CD8-positive, alpha-beta memory T cell (primary cell): ENCODE measurements at regions not wholly inside any gene's neighbourhood (a gene's known extent, or its start where the extent isn't known, plus 50 kb on each side); places are given as distances from the start of the nearest gene placed in this dataset.
"Not testable (repeated sequence)": the region's sequence is repeated elsewhere in the genome, so short reads cannot be mapped to it uniquely, and the experiment has no call there.

Experiments
- CTCF ChIA-PET: fragments of 350-600 bp; sonication (Branson Sonifier 250); formaldehyde crosslinking; loops from one replicate; lab custom pipeline; 2021; ENCODE audit warnings: antibody characterized with exemption; lab: Charles Lee
- POLR2A ChIA-PET: fragments of 350-600 bp; sonication (Branson Sonifier 250); formaldehyde crosslinking; loops from one replicate; lab custom pipeline; 2021; ENCODE audit warnings: antibody characterized with exemption; lab: Charles Lee
- DNase-seq, 5 donors: peaks; one replicate each; pipeline versions ENCODE4 v3.0.0 to v3.0.0-alpha.2; 2020 to 2022; ENCODE audit warnings: mixed read lengths in 1 of 5
- H3K27ac ChIP-seq: one replicate; pipeline ENCODE4 v1.7.0; 2013; ENCODE audit warnings: low read depth, mild to moderate bottlenecking, low read length, moderate library complexity
- H3K27me3 ChIP-seq: 2 replicates; pipeline ENCODE4 v1.7.0; 2013; ENCODE audit warnings: low read length, mild to moderate bottlenecking; ENCODE audit not compliant: insufficient read depth, poor library complexity, severe bottlenecking
- H3K36me3 ChIP-seq: 2 replicates; pipeline ENCODE4 v1.7.0; 2013; ENCODE audit warnings: mild to moderate bottlenecking, low read length, moderate library complexity; ENCODE audit not compliant: insufficient read depth
- H3K4me1 ChIP-seq: 2 replicates; pipeline ENCODE4 v1.7.0; 2013; ENCODE audit warnings: mild to moderate bottlenecking, low read length, moderate library complexity; ENCODE audit not compliant: insufficient read depth
- H3K4me3 ChIP-seq: 2 replicates; pipeline ENCODE4 v1.7.0; 2013; ENCODE audit warnings: mild to moderate bottlenecking, low read length
- H3K9me3 ChIP-seq: 2 replicates; pipeline ENCODE4 v1.7.0; 2013; ENCODE audit warnings: mild to moderate bottlenecking, low read length
- H3K27ac Mint-ChIP-seq, 8 donors: one replicate each; pipeline ENCODE4 v1.8.0; 2020 to 2021; ENCODE audit warnings: mixed read lengths in 8 of 8, mild to moderate bottlenecking in 6 of 8, inconsistent platforms in 3 of 8, moderate library complexity in 3 of 8
- H3K27me3 Mint-ChIP-seq, 2 donors: one replicate each; pipeline ENCODE4 v1.8.0; 2020 to 2021; ENCODE audit warnings: mixed read lengths in 2 of 2, mild to moderate bottlenecking in 1 of 2, moderate library complexity in 1 of 2
- H3K36me3 Mint-ChIP-seq, 3 donors: one replicate each; pipeline ENCODE4 v1.8.0; 2020 to 2021; ENCODE audit warnings: mixed read lengths in 3 of 3, inconsistent platforms in 1 of 3, mild to moderate bottlenecking in 1 of 3
- H3K4me1 Mint-ChIP-seq, 3 donors: one replicate each; pipeline ENCODE4 v1.8.0; 2020 to 2021; ENCODE audit warnings: mixed read lengths in 3 of 3, inconsistent platforms in 1 of 3, mild to moderate bottlenecking in 1 of 3
- H3K4me3 Mint-ChIP-seq, 7 donors: one replicate each; pipeline ENCODE4 v1.8.0; 2020 to 2021; ENCODE audit warnings: mixed read lengths in 7 of 7, mild to moderate bottlenecking in 6 of 7, moderate library complexity in 4 of 7, inconsistent platforms in 2 of 7
- H3K9me3 Mint-ChIP-seq, 5 donors: one replicate each; pipeline ENCODE4 v1.8.0; 2020 to 2022; ENCODE audit warnings: mixed read lengths in 5 of 5, mild to moderate bottlenecking in 3 of 5, moderate library complexity in 2 of 5, inconsistent platforms in 1 of 5

GRCh38 chr7:106512217-106512616 lies 148.7 kb downstream of the CCDC71L start:
- Mint-ChIP-seq H3K4me3 (no peak overlapping the region), H3K27ac (no peak overlapping the region), H3K9me3 (no peaks in the 10 kb centered on the region), H3K4me1 (no peaks in the 10 kb centered on the region), H3K36me3 (no peaks in the 10 kb centered on the region), H3K27me3 (peaks cover 0 to 26% of the 10 kb centered on the region in 2 donors)
- Histone ChIP-seq H3K9me3 (no peaks in the 10 kb centered on the region), H3K27ac (no peak overlapping the region), H3K4me3 (no peak overlapping the region), H3K4me1 (no peaks in the 10 kb centered on the region), H3K36me3 (no peaks in the 10 kb centered on the region), H3K27me3 (no peaks in the 10 kb centered on the region)
- ChIA-PET POLR2A (no interaction called here), CTCF (no interaction called here)
- DNase-seq = no peak

DNA sequence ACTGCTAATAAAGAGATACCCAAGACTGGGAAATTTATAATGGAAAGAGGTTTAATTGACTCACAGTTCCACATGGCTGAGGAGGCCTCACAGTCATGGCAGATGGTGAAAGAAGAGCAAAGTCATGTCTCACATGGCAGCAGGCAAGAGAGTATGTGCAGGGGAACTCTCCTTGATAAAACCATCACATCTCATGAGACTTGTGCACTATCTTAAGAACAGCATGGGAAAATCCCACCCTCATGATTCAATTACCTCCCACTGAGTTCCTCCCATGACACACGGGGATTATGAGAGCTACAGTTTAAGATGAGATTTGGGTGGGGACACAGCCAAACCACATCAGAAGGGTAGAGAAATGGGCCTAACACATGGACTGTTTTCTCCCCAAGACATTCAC lies 156.3 kb downstream of the CCDC71L start:
- Mint-ChIP-seq H3K27me3 (peaks cover 3 to 7% of the 10 kb centered on the region in 2 donors), H3K9me3 (no peaks in the 10 kb centered on the region), H3K4me1 (no peaks in the 10 kb centered on the region), H3K36me3 (no peaks in the 10 kb centered on the region), H3K4me3 (peak overlapping the region in 1 of 7 donors; percentile 37), H3K27ac (no peak overlapping the region)
- no peak overlapping the region for H3K4me3 ChIP-seq
- no peaks in the 10 kb centered on the region for H3K4me1 ChIP-seq
- no peak overlapping the region for H3K27ac ChIP-seq
- H3K27me3 ChIP-seq = no peaks in the 10 kb centered on the region
- DNase-seq = no peak
- ChIA-PET POLR2A (no interaction called here), CTCF (no interaction called here)
- H3K36me3 ChIP-seq = no peaks in the 10 kb centered on the region
- H3K9me3 ChIP-seq = no peaks in the 10 kb centered on the region

DNA sequence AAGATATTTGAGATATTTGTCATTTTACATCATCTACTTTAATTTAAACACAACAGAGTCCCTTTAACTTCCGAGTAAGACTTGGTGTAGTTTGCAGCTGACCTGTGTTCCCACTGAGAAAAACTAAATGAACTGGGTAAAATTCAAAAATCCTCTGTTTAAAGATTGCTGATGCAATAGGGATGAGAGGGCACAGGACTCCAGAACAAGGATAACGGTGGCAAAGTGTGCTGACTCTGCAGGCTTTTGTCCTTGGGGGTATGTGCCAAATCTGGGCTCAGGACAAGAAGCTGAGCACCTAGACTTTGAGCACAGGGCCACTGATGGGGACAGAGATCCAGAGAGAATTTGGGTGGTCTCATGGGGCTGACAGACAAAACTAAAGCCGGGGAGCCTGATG lies 156.8 kb downstream of the CCDC71L start:
- peaks cover 3% of the 10 kb centered on the region in 2 donors for H3K27me3 Mint-ChIP-seq
- POLR2A ChIA-PET = no interaction called here
- Histone ChIP-seq H3K4me3 (no peak overlapping the region), H3K4me1 (no peaks in the 10 kb centered on the region), H3K27me3 (no peaks in the 10 kb centered on the region), H3K9me3 (no peaks in the 10 kb centered on the region), H3K27ac (no peak overlapping the region), H3K36me3 (no peaks in the 10 kb centered on the region)
- no peak overlapping the region for H3K27ac Mint-ChIP-seq
- no peaks in the 10 kb centered on the region for H3K36me3 Mint-ChIP-seq
- H3K4me1 Mint-ChIP-seq = no peaks in the 10 kb centered on the region
- CTCF ChIA-PET = no interaction called here
- DNase-seq = no peak
- no peak overlapping the region for H3K4me3 Mint-ChIP-seq
- H3K9me3 Mint-ChIP-seq = no peaks in the 10 kb centered on the region

GRCh38 chr7:106503626-106504025 lies 157.3 kb downstream of the CCDC71L start:
- POLR2A ChIA-PET = no interaction called here
- H3K27me3 Mint-ChIP-seq = peaks cover 3% of the 10 kb centered on the region in 2 donors

DNA sequence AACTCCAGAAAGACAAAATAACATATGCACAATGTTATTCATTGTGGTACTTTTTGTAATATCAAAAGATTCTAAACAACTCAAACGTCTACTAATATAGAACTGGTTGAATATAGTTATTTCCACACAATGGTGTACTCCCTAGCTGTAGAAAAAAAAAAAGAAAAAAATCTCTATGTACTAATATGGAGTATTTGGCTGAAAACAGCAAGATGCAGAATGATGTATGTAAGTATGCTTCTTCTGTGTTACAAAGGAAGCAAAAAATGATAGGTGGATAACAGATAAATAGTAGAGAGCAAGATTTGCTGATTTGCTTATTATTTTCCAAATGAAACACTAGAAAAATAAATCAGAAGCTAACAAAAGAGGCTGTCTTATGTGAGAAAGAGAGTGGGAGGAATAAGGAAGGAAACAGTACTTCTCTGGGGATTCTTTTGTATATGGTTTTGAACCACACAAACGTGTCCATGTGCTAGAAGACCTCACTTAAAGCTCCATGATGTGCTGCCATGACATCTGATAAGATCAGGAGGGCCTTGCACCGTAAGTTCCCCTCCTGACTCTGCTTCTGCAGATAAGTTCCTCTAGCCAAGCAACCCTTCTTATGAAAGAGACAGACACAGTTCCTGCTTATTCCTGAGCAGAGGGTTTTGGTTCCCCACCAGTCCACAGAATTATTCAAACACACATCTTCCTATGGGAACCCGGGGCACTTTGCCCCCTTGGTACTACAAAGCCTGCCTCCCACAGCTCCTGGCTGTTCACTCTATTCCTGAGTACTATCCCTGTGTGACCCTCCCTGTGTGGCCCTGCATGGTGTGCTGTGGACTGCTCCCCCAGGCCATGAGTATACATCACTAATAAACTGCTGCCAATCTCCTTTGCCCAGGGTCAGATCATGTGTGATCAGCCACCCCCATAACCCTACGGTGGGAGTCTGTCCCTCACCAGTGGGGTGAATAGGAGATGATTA lies 159.1 kb downstream of the CCDC71L start:
- CTCF ChIA-PET = no interaction called here
- no peaks in the 10 kb centered on the region for H3K4me1 ChIP-seq
- H3K27ac ChIP-seq = peak overlapping the region; percentile 55
- H3K36me3 ChIP-seq = no peaks in the 10 kb centered on the region
- Mint-ChIP-seq H3K27me3 (peaks cover 6 to 14% of the 10 kb centered on the region in 2 donors), H3K4me3 (peak overlapping the region in 1 of 7 donors; percentile 8), H3K4me1 (no peaks in the 10 kb centered on the region), H3K36me3 (no peaks in the 10 kb centered on the region), H3K9me3 (peaks cover 0 to 6% (median 0%) of the 10 kb centered on the region in 5 donors), H3K27ac (no peak overlapping the region)
- H3K9me3 ChIP-seq = no peaks in the 10 kb centered on the region
- POLR2A ChIA-PET = no interaction called here
- H3K4me3 ChIP-seq = no peak overlapping the region
- no peaks in the 10 kb centered on the region for H3K27me3 ChIP-seq
- DNase-seq = no peak

More at GRCh38 chr7:106503626-106504025, 157.3 kb downstream of the CCDC71L start:
- Histone ChIP-seq H3K9me3 (no peaks in the 10 kb centered on the region), H3K4me1 (no peaks in the 10 kb centered on the region), H3K27ac (no peak overlapping the region), H3K27me3 (no peaks in the 10 kb centered on the region), H3K36me3 (no peaks in the 10 kb centered on the region), H3K4me3 (no peak overlapping the region)
- Mint-ChIP-seq H3K36me3 (no peaks in the 10 kb centered on the region), H3K9me3 (no peaks in the 10 kb centered on the region), H3K4me1 (no peaks in the 10 kb centered on the region), H3K4me3 (no peak overlapping the region), H3K27ac (no peak overlapping the region)
- CTCF ChIA-PET = no interaction called here
- DNase-seq = no peak

- Histone ChIP-seq H3K27ac (no peak overlapping the region), H3K4me3 (no peak overlapping the region), H3K4me1 (no peaks in the 10 kb centered on the region), H3K36me3 (no peaks in the 10 kb centered on the region), H3K27me3 (no peaks in the 10 kb centered on the region), H3K9me3 (no peaks in the 10 kb centered on the region)
- Mint-ChIP-seq H3K9me3 (peaks cover 0 to 6% (median 0%) of the 10 kb centered on the region in 5 donors), H3K36me3 (no peaks in the 10 kb centered on the region), H3K27ac (no peak overlapping the region), H3K4me3 (no peak overlapping the region), H3K27me3 (peaks cover 8 to 18% of the 10 kb centered on the region in 2 donors), H3K4me1 (no peaks in the 10 kb centered on the region)
- CTCF ChIA-PET = no interaction called here
- no peak for DNase-seq
- POLR2A ChIA-PET = no interaction called here
Measured at GRCh38 chr7:106499897-106500296, 161.1 kb downstream of the CCDC71L start.

DNA sequence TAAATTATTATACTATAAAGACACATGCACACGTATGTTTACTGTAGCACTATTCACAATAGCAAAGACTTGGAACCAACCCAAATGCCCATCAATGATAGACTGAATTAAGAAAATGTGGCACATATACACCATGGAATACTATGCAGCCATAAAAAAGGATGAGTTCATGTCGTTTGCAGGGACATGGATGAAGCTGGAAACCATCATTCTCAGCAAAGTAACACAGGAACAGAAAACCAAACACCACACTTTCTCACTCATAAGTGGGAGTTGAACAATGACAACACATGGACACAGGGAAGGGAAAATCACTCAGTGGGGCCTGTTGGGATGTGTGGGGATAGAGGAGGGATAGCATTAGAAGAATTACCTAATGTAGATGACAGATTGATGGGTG lies 163.0 kb downstream of the CCDC71L start:
- H3K4me3 ChIP-seq, H3K36me3 ChIP-seq, DNase-seq, H3K4me3 Mint-ChIP-seq, H3K4me1 Mint-ChIP-seq, POLR2A ChIA-PET, CTCF ChIA-PET, H3K27me3 ChIP-seq, H3K9me3 ChIP-seq, H3K27ac Mint-ChIP-seq, H3K36me3 Mint-ChIP-seq, H3K9me3 Mint-ChIP-seq, H3K4me1 ChIP-seq, H3K27ac ChIP-seq: not testable (repeated sequence)
- peaks cover 5 to 28% of the 10 kb centered on the region in 2 donors for H3K27me3 Mint-ChIP-seq

- H3K27ac Mint-ChIP-seq = no peak overlapping the region
- H3K36me3 Mint-ChIP-seq = no peaks in the 10 kb centered on the region
- Histone ChIP-seq H3K4me1 (no peaks in the 10 kb centered on the region), H3K9me3 (no peaks in the 10 kb centered on the region), H3K4me3 (no peak overlapping the region), H3K27me3 (no peaks in the 10 kb centered on the region), H3K27ac (no peak overlapping the region), H3K36me3 (no peaks in the 10 kb centered on the region)
- H3K4me1 Mint-ChIP-seq = no peaks in the 10 kb centered on the region
- no peak for DNase-seq
- ChIA-PET POLR2A (no interaction called here), CTCF (no interaction called here)
- peaks cover 0 to 6% (median 0%) of the 10 kb centered on the region in 5 donors for H3K9me3 Mint-ChIP-seq
- no peak overlapping the region for H3K4me3 Mint-ChIP-seq
- peaks cover 11 to 50% of the 10 kb centered on the region in 2 donors for H3K27me3 Mint-ChIP-seq
Measured at GRCh38 chr7:106493041-106493731, 167.8 kb downstream of the CCDC71L start.
